ENCODE measurements at regions not wholly inside any gene's neighbourhood (a gene's known extent, or its start where the extent isn't known, plus 50 kb on each side); places are given as distances from the start of the nearest gene placed in this dataset.

- no peak overlapping the region for H4K8ac ChIP-seq (ENCODE audit: extremely low read depth, insufficient read depth, low read length)
- H4K20me1 ChIP-seq (replicated peaks in 1 of 2; ENCODE audit: control insufficient read depth in 1 of 2, insufficient read depth in 2 of 2, low read length in 2 of 2), result no peaks in the 10 kb centered on the region
- CTCF ChIA-PET (ENCODE audit: partially characterized antibody), result interaction anchor here (0.9 kb wide), 1 partner anchor 13 kb away, joined by 3 read pairs; no protein-coding TSS in a partner anchor
- H3K14ac ChIP-seq (ENCODE audit: insufficient read length), result no peak overlapping the region
- no peak overlapping the region for H3K23ac ChIP-seq (ENCODE audit: insufficient read length)
- H3K9me3 ChIP-seq (ENCODE audit: insufficient read depth in 2 of 2, low read depth in 1 of 2, low read length in 1 of 2), result no peaks in the 10 kb centered on the region
- H4K5ac ChIP-seq (ENCODE audit: insufficient read length, low read depth, low read length), result no peak overlapping the region
- H3K18ac ChIP-seq (ENCODE audit: extremely low read depth, low read length), result no peak overlapping the region
- H3K23me2 ChIP-seq (ENCODE audit: low read depth, low read length), result no peaks in the 10 kb centered on the region
- POLR2A ChIA-PET (ENCODE audit: partially characterized antibody), result no interaction called here
- H2AK5ac ChIP-seq (ENCODE audit: low read depth, low read length), result no peak overlapping the region
- no peak overlapping the region for H3K4me3 ChIP-seq (ENCODE audit: extremely low read depth in 1 of 4, insufficient read depth in 2 of 4, low read depth in 3 of 4, low read length in 4 of 4)
- H3K79me1 ChIP-seq (ENCODE audit: low read depth, low read length), result no peaks in the 10 kb centered on the region
- H2AFZ ChIP-seq (ENCODE audit: low read length), result no peak overlapping the region
- FAIRE-seq (no peak), DNase-seq (ENCODE audit: low read depth in 1 of 2, low spot score in 2 of 2) (no peak)
- no peak overlapping the region for H3K9ac ChIP-seq (replicated peaks in 1 of 4; ENCODE audit: extremely low read depth in 1 of 4, low read depth in 3 of 4, low read length in 3 of 4)
- H3K4ac ChIP-seq (replicated peaks; ENCODE audit: insufficient read length, low read depth, low read length), result no peak overlapping the region
- WGBS, 2 experiments (ENCODE audit: extremely low coverage in 1 of 2, insufficient coverage in 1 of 2, insufficient read length in 1 of 2, insufficient replicate concordance in 2 of 2, low coverage in 1 of 2, low lambda C conversion rate in 2 of 2, missing lambda C conversion rate in 1 of 2), result 85% methylated on average over 1 of the region's 1 CpG; no CpG with 5 or more reads in 1 of the 2 experiments
- no peak overlapping the region for H3K4me2 ChIP-seq (ENCODE audit: insufficient read depth in 1 of 2, low read depth in 2 of 2, low read length in 2 of 2)
- no peak overlapping the region for H3K27ac ChIP-seq (ENCODE audit: low read depth, low read length)
- H3K27me3 ChIP-seq (replicated peaks in 1 of 4; ENCODE audit: control insufficient read depth in 3 of 4, extremely low read depth in 1 of 4, insufficient read depth in 3 of 4, low read length in 3 of 4), result no peaks in the 10 kb centered on the region
- H3K4me1 ChIP-seq (replicated peaks in 1 of 4; ENCODE audit: control insufficient read depth in 3 of 4, insufficient read depth in 4 of 4, low read length in 3 of 4), result no peaks in the 10 kb centered on the region
- H3K56ac ChIP-seq (replicated peaks; ENCODE audit: insufficient read length, low read depth, low read length), result no peak overlapping the region
- TF ChIP-seq CBX8 (IDR thresholded peaks at IDR 0.05; ENCODE audit: borderline replicate concordance, low read depth, low read length) (no peak), TAF7 (optimal IDR thresholded peaks at IDR 0.05; ENCODE audit: borderline replicate concordance, low read depth, low read length) (no peak), RFX5 (IDR thresholded peaks at IDR 0.05; ENCODE audit: borderline replicate concordance, low read depth, low read length) (no peak), HDAC6 (IDR thresholded peaks at IDR 0.05; ENCODE audit: low read depth, low read length) (no peak), ZNF274 (IDR thresholded peaks at IDR 0.05; ENCODE audit: borderline replicate concordance, extremely low read depth, low read length) (no peak), SP2 (IDR thresholded peaks at IDR 0.05; ENCODE audit: low read length) (no peak), KDM5A (IDR thresholded peaks at IDR 0.05; ENCODE audit: low read length) (no peak)
- no peaks in the 10 kb centered on the region for H3K79me2 ChIP-seq (ENCODE audit: control insufficient read depth in 1 of 2, insufficient read depth in 2 of 2, low read length in 2 of 2)
- no peak overlapping the region for H2BK20ac ChIP-seq (ENCODE audit: low read length)
- no peak overlapping the region for H2BK15ac ChIP-seq (ENCODE audit: low read length)
- H2BK5ac ChIP-seq (ENCODE audit: low read depth, low read length), result no peak overlapping the region
- H2BK120ac ChIP-seq (replicated peaks; ENCODE audit: low read depth, low read length), result no peak overlapping the region
- H4K91ac ChIP-seq (replicated peaks; ENCODE audit: insufficient read length, low read length), result no peak overlapping the region
- no peaks in the 10 kb centered on the region for H3K36me3 ChIP-seq (ENCODE audit: control insufficient read depth in 2 of 4, insufficient read depth in 4 of 4, low read length in 3 of 4)
- no peak overlapping the region for H2BK12ac ChIP-seq (ENCODE audit: low read depth, low read length)
These were observed 148.4 kb downstream of the MDFIC start for GRCh38 chr7:115070311-115070710.
